Limb (tissue), 2 donors: ENCODE measurements at regions not wholly inside any gene's neighbourhood (a gene's known extent, or its start where the extent isn't known, plus 50 kb on each side); places are given as distances from the start of the nearest gene placed in this dataset.

Experiments used
- DNase-seq, 2 donors: peaks; one replicate each; pipeline ENCODE4 v3.0.0-alpha.2; 2016; ENCODE audit errors: extremely low spot score in 2 of 2

DNA sequence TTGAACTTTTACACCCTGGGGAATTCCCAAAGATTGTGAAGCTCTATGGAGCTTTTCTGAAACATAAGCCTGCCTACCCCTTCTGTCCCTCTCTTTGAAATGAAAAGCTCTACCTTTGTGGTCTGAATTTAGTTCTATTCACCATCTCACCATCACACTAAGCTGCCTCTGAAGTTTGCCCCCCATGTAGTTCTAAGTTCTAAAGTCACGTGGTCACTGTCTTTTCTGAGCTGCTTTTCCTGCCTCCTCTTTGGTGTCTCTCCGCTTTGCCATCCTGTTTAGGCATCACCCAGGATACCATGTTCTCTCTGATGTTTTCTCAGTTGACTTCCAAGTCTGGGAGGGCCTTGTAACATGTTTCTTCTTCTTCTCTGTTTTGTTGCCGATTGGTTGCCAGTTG lies 2206.6 kb downstream of the MAT2B start:
- DNase-seq, result no peak

DNA sequence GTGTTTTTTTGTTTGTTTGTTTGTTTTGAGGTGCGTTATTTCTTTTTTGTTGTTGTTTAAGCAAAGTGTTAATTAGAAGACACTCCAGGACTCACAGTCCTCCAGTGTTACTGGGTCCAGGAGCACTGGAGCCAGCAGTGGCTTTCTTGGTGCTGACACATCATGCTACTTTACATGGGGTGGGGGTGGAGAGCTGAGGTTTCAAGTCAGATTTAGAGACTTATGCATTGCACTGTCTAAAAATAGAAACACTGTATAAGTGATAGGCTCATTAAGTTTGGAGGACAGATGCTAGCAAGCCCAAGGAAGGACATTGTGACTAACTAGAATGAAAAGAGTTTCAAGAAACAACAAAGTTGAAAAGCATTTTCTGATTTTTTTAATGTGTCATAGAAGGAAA lies 2209.2 kb downstream of the MAT2B start:
- no peak for DNase-seq

DNA sequence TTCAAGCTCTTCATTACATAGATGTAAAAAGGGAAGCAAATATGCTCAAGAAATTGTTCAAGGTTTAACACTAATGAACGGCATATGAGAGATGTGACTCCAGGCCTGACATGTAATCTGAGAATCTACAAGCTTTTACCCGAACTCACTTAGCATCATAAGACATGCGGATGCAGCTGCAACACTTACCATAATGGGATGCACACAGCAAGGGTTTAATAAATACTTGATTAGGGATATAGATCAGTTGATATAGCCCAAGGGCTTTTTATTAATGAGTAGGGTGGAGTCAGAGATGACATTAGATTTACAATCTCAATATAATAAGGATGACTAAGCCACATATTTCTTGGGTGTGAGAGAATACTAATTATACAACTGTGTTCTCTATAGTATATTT lies 2215.5 kb downstream of the MAT2B start:
- no peak for DNase-seq

DNA sequence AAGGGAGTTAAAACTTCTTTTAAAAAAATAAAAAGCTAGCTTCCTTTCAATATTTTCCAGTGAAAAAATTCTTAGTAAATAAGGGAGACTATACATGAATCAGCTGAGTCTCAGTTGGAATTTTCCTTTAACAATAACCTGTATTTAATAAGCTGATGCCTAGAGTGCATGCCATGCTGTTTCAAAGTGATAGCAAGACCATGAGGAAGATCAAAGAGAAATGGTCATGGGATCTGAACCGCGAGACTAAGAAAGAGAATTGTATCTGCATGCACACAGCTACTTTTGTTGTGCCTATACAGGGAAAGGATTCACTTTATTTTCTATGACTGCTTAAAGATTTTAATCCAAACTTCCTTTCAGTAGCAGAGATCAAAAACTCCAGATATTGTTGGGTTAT lies 2217.0 kb downstream of the MAT2B start:
- no peak for DNase-seq

DNA sequence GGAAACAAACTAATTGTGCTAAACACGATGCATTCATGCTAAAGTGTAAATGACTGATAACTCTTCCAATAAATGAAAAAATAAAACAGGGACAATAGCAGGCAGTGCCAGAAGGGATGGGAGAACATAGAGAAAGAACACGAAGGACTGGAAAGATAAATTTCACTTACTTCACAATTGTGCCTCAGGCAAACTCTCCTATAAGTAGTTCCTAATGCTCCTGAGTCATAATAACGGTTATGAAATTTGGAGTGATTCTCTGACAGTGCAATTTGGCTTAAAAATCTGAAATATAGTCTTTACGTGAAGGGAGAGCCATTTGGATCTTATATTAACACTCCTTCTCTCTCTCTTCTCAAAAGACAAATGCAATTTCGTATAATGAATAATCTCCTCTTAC lies 2218.5 kb downstream of the MAT2B start:
- no peak for DNase-seq

DNA sequence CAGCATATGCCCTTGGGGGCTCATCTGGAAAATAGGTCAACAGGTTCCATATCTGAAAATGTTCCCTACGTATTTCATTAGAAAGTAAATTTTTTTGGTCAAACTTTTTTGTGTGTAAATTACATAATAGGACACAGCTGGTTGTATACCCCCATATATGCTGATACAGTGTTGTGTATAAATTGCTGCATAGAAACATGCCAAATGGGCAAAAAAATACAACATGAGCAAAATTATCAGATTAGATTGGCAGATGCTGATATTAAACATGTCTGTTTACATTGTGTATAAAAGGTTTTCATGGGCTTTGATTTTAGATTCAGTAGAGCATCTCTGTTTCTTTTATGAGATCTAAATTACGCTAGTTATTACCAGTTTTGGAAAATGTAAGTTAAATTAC lies 2223.0 kb downstream of the MAT2B start:
- no peak for DNase-seq

DNA sequence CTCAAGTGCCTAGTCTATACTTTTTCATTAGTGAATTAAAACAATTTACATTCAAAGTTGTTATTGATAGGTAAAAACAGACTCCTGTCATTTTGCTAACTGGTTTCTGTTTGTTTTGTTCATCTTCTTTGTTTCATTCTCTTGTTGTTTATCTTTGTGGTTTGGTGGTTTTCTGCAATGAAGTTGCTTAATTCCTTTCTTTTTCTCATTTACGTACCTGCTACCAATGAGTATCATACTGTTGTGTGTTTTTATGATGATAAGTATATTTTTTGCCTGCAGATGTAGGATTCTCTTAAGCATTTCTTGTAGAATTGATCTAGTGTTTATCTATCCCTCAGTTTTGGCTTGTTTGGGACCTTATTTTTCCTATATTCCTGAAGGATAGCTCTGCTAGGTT lies 2230.0 kb downstream of the MAT2B start:
- no peak for DNase-seq

DNA sequence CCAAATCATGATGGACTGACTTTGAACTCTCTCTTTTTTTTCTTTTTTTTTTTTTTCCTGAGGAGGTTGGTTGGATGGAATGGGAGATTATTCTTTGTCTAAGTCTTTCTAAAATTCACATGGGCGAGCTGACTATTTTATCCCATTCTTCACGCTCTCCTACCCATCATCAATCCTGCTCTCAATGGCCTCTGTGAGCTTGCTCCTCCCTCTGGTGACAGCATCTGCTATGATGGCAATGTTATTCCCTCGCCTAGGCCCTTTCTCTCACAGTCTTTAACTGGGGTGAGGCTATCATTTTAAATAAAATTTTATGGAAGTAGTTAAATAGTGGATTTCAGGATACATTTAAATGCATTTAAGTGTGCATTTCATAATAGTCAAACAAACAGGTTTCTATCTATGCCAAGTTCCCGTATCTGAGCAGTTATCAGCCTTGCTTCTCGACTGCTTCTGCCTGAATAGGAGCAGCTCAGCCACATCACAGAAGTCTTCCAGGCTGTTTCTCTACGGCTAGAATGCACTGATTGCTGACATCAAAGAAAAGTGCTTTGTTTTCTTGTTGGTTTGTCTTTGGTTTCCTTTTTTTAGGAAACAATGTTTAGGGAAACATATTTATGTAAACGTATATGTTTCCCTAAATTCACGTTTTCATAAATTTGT lies 2233.8 kb downstream of the MAT2B start:
- DNase-seq, result no peak

DNA sequence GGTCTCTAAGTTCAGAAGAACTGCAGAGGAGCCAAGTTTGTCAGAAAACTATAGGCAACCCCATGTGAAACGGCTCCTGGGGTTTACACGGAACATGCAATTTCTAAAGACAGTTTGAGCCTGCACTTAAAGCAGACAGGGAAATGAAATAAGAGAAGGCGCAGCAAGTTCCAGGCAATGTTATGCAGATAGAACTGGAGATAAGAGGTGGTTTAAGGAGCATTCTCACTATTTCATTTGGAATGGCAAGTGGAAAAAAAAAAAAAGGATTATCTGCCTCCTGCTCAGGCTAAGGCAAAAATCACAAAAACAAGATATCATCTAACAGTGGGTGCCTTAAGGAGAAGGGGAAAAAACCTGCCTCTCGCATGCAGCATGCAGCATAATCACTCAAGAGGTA lies 2252.4 kb downstream of the MAT2B start:
- no peak for DNase-seq

DNA sequence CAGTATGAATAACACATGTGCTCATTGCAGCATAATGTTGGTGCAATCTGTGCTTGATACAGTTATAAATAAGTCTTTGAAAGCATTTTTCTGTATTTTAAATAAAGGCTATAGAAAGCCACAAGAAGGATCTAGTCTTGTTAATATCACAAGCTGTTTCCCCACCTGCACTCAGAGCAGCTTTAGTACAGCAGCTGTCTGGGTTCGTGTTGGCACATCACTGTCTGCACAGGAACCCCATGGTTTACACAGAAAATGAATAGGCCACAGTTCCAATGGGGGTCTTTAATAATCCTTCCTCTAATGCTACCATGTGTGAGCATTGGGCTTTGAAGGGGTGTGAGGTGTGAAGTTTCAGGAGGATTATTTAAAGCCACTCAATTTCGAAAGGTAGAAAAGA lies 2269.7 kb downstream of the MAT2B start:
- DNase-seq, result no peak

DNA sequence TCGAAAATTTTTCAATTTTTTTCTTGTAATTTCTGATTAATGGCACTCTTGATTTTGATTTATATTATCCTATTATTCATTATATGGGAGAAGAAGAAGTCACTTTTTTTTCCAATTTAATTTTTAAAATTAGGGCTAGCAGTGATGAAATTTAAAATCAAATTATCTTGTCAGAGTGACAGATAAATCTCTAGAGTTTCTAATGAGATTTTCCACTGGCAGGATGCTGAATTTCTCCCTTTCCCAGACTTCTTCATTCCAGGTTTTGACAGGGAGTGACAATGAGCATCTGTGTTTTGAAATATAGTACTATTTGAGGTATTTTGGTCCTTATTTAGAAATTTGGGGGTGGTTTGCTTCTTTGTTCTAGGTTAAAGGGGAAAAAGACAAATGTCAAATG lies 2274.1 kb downstream of the MAT2B start:
- DNase-seq, result no peak

DNA sequence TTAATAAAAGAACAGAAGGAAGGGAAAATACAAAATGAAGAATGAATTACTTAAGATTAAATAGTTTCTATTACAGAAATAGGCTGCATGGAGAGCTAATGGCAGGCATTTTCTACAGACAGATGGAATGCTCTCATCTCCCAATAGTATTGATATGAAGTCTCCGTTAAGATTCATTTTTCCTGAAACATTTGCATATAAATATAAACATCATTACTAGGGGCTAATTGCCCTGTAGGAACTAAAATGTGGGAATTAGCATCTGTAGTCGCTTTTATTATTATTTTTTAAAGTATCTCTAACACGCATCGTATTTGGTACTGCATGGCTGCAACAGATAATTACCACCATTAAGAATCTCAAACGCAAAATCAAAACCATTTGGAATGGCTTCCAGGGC lies 2275.5 kb downstream of the MAT2B start:
- DNase-seq, result no peak

DNA sequence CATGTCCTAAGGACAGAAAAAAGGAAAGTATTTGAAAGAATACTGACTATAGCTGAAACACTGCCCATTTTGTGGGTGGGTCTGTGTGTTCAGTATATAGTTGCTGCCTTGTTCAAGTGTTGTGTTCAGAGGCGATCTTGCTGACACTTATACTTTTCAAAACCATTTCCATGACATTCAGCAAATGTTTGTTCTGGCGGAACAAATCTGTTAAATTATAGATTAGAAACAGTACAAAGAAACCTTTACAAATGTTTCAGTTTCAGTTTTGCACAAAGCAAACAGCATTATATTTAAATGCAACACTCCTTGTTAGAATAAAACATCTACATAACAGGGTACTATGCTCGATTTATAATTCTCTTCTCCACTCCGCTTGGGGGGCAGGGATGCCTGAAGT lies 2276.3 kb downstream of the MAT2B start:
- no peak for DNase-seq

DNA sequence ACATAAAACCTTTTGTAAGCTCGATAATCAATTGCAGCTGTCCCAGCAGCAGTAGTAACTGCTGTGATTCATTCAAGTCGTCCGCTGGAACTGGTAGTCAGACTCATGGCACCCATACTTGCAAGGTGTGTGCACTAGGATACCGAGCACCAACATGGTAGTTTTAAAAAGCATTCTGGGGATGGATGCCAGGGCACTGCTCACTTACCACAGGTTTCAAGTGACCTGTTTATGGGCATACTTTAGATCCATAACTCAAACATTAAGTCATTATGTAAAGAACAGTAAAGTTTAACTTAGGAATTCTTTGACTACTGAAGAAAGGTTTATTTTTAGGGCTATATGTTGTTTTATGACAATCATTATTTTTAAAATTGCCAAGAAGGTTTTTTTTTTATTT lies 2277.6 kb downstream of the MAT2B start:
- no peak for DNase-seq

DNA sequence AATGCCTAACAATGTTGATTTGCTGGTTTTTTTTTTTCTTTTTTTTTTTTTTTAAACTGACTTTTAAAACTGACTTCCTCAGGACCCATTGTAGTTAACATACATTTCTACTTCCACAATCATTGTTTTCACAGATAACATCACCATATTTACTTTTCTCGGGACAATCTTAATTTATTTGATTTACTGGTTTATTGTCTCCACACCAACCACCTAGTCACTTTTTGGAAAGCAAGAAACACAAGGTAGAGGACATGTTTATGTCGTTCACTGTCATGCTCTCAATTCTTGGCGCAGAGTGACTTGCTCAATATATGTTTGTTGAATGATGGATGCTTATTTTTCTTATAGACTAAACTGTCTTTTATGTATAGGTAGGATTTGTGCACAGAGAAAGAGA lies 2280.7 kb downstream of the MAT2B start:
- no peak for DNase-seq

DNA sequence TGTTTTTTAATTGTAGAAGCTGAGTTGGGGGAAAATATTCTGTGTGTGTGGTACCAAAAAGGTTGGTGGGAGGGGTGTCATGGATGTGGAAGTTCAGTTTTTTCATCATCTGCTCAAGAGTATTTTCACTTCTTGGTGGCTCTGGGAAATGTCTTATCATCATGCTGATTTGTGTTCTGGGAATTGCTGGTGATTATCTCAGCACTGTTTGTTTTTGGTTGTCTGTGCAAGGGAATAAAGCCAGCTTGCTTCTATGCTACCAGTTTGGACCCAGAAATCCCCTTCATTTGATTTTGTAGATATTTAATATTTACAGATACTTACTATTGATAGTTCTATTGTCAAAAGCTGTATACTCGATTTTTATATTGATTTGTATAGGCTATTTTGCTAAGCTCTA lies 2289.7 kb downstream of the MAT2B start:
- no peak for DNase-seq

DNA sequence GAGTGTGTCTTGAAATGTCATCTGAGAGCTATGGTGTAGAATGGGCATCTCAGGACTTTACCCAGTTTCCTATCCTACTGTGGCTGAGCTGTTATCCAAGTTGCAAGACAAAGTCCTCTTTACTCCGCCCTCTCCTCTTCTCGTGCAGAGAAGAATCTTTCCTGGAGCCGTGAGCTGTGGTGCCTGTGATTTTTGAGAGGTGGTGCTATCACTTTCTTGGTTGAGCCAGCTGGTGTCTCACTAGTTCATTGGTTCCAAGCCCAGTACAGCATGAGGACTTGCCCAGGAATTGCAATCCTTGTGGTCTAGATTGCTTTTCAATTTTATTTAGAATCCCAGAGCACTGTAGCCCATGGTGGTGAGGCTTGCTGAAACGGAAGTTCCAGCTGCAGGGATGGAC lies 2300.3 kb downstream of the MAT2B start:
- DNase-seq, result peak in 1 of 2 donors; percentile 4

DNA sequence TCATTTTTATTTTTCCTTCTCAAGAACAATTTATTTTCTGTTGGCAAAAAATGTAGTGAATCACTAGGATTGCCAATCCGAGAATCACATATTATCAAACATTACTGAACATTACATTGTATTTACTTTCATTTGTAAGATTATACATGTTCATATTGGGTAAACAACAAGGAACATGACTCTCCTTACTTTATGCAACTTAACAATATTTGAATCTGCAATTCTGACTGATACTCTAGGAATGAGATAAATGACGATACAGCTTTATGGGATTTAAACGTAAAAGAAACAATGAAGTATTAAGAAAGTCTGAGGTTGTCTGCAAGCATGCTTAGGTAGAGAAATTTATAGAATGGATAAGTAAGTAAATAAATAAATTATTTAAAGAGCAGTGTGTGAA lies 2302.9 kb downstream of the MAT2B start:
- no peak for DNase-seq

DNA sequence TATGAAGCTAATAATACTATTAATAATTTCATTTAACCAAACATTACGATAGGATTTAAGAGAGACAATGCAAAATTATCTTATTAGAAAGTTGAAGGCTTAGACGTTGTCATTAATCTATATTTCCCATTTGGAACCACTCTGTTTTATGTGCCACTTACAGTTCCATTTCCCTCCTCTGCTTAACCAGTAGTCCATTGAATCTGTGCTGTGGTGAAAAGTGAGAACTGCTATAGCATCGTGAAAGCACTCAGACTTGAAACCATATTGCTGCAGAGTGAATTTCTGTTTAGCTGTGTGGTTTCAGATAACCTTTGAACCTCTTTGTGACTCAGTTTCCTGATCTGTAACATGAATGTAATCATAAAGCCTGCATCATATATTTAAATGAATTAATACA lies 2304.5 kb downstream of the MAT2B start:
- DNase-seq, result no peak

DNA sequence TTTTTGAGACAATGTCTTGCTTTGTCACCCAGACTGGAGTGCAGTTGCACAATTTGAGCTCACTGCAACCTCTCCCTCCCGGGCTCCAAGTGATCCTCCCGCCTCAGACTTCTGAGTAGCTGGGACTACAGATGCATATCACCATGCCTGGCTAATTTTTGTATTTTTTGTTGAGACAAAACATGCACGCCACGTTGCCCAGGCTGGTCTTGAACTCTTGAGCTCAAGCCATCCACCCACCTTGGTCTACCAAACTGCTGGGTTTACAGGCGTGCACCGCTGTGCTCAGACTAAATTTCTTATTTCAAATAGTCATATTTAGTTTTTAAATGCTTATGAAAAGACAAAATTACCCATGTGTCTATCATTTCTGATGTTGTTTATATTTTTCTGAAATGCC lies 2324.1 kb downstream of the MAT2B start:
- DNase-seq, result no peak

DNA sequence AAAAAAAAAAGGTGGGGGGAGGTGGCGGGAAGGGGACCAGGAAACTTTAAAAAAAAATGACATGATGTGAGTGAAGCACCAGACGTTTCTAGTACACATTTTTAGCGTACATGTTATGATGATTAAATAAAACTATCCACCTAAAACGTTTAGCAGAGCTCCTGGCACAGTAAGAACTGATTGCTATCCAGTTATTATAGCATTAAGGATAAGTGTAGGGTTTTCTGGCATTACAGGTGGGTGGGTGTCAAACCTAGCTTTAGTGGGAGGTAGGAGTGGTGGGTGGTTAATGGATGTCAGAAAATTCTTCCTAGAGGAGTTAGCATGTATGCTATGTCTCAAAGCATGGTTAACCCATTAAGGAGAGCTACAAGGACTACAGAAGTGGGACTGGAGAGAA lies 2329.5 kb downstream of the MAT2B start:
- peak in 1 of 2 donors; percentile 5 for DNase-seq

DNA sequence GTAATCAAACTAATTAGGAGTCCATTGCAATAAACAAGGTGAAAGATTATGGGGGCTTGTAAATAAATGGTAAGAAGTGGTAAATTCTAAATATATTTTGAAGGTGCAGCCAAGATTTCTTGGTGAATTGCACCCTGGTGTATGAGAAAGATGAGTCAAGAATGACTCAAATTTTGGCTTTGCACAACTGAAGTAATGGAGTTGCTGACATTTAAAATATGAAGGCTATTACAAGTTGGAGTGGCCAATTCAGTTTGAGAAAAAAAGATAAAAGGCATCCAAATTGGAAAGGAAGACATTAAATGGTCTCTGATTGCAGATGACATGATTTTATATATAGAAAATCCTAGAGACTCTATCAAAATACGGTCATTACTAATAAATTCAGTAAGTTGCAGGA lies 2330.6 kb downstream of the MAT2B start:
- no peak for DNase-seq

DNA sequence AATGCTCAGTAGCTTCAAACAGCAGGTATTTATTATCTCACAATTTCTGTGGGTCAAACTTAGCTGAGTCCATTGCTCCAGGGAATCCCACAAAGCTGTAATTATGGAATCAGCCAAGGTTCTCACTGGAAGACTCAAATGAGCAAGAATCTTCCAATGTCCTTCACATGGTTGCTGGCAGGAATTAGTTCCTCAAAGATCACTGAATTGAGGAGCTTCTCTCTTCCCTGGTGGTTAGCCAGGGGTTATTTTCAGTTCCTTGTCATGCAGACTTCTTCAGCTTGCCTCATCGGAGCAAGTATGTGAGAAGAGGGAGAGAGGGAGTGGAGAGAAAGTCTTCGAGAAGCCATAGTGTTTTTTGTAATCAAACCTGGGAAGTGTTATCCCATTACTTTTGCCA lies 2331.9 kb downstream of the MAT2B start:
- DNase-seq, result no peak

DNA sequence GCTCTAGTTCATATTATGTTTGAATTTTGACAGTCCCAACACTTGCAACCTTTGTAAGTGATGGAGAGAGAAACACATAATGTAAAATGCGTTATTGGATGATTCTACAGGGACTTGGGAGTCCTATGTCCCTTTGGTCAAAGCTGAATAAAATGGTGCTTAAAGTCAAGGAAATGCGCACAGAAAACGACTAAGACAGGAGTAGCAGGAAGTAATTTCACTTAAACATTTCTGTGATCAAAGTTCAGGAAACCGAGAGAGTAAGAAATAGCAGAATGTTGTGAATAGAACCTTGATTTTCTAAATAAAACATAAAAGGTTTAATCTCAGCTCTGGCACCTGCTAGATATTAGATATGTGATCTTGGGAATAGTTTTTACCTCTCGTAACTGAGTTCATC lies 2339.2 kb downstream of the MAT2B start:
- no peak for DNase-seq
